Osteoblast (primary cell): ENCODE measurements at regions not wholly inside any gene's neighbourhood (a gene's known extent, or its start where the extent isn't known, plus 50 kb on each side); places are given as distances from the start of the nearest gene placed in this dataset.

Source experiments
- DNase-seq: peaks from one replicate; pipeline ENCODE4 v3.0.0; 2011; ENCODE audit warnings: low spot score, mixed read lengths; ENCODE audit not compliant: insufficient read length; ENCODE audit errors: missing footprints
- H2AFZ ChIP-seq: 2 replicates; pipeline ENCODE4 v1.6.0; 2011; ENCODE audit warnings: mild to moderate bottlenecking, low read length
- H3K27ac ChIP-seq: 2 replicates; pipeline ENCODE4 v1.5.1; 2011; ENCODE audit warnings: mild to moderate bottlenecking, low read depth, low read length, moderate library complexity
- H3K27me3 ChIP-seq: 2 replicates; pipeline ENCODE4 v1.6.0; 2012; ENCODE audit warnings: mild to moderate bottlenecking, control low read depth, inconsistent platforms, low read length, moderate library complexity; ENCODE audit not compliant: insufficient read depth
- H3K36me3 ChIP-seq: 2 replicates; pipeline ENCODE4 v1.5.1; 2011; ENCODE audit warnings: mild to moderate bottlenecking, low read length, control low read depth, moderate library complexity; ENCODE audit not compliant: insufficient read depth
- H3K4me1 ChIP-seq: 2 replicates; pipeline ENCODE4 v1.5.1; 2011; ENCODE audit warnings: mild to moderate bottlenecking, low read length, control low read depth, moderate library complexity; ENCODE audit not compliant: insufficient read depth
- H3K4me2 ChIP-seq: 2 replicates; pipeline ENCODE4 v1.6.0; 2011; ENCODE audit warnings: mild to moderate bottlenecking, low read length; ENCODE audit not compliant: insufficient read depth
- H3K4me3 ChIP-seq: fragments of 200-600 bp; sonication (generic); 3 replicates; pipeline ENCODE4 v1.5.1; 2012; ENCODE audit warnings: mild to moderate bottlenecking, low read length, inconsistent platforms; ENCODE audit not compliant: insufficient read depth
- H3K79me2 ChIP-seq: 2 replicates; pipeline ENCODE4 v1.6.0; 2012; ENCODE audit warnings: mild to moderate bottlenecking, low read length, control low read depth, inconsistent platforms; ENCODE audit not compliant: insufficient read depth
- H3K9me3 ChIP-seq: 2 replicates; pipeline ENCODE4 v1.5.1; 2011; ENCODE audit warnings: low read depth, low read length, control low read depth
- H4K20me1 ChIP-seq: 2 replicates; pipeline ENCODE4 v1.6.0; 2012; ENCODE audit warnings: mild to moderate bottlenecking, low read length, control low read depth; ENCODE audit not compliant: insufficient read depth
- CTCF ChIP-seq: IDR thresholded peaks from 2 replicates; pipeline ENCODE4 v1.5.1; 2011; ENCODE audit warnings: mild to moderate bottlenecking, low read depth, low read length, moderate library complexity; ENCODE audit errors: extremely low read depth

- Histone ChIP-seq H3K79me2 (no peaks in the 10 kb centered on the region), H2AFZ (no peak overlapping the region), H3K4me1 (no peaks in the 10 kb centered on the region), H3K27me3 (no peaks in the 10 kb centered on the region), H3K4me2 (no peak overlapping the region), H3K36me3 (no peaks in the 10 kb centered on the region), H4K20me1 (no peaks in the 10 kb centered on the region), H3K4me3 (no peak overlapping the region), H3K27ac (no peak overlapping the region), H3K9me3 (no peaks in the 10 kb centered on the region)
- no peak for DNase-seq
- TF ChIP-seq CTCF: no peak
These were observed 767.8 kb downstream of the TFAP2A start for GRCh38 chr6:9647071-9647445.

- Histone ChIP-seq H2AFZ (no peak overlapping the region), H3K27ac (no peak overlapping the region), H3K9me3 (no peaks in the 10 kb centered on the region), H3K79me2 (no peaks in the 10 kb centered on the region), H3K27me3 (no peaks in the 10 kb centered on the region), H3K36me3 (no peaks in the 10 kb centered on the region), H3K4me1 (no peaks in the 10 kb centered on the region), H3K4me3 (no peak overlapping the region), H4K20me1 (no peaks in the 10 kb centered on the region), H3K4me2 (no peak overlapping the region)
- DNase-seq: no peak
- no peak for TF ChIP-seq CTCF
These were observed 768.4 kb downstream of the TFAP2A start for GRCh38 chr6:9646342-9647070.

- no peak overlapping the region for H3K4me3 ChIP-seq
- H3K4me1 ChIP-seq: no peaks in the 10 kb centered on the region
- H3K4me2 ChIP-seq: no peak overlapping the region
- no peaks in the 10 kb centered on the region for H4K20me1 ChIP-seq
- no peak overlapping the region for H3K27ac ChIP-seq
- no peaks in the 10 kb centered on the region for H3K79me2 ChIP-seq
- peaks cover 2% of the 10 kb centered on the region for H3K9me3 ChIP-seq
- TF ChIP-seq CTCF: no peak
- no peak for DNase-seq
- H3K36me3 ChIP-seq: no peaks in the 10 kb centered on the region
- no peaks in the 10 kb centered on the region for H3K27me3 ChIP-seq
- H2AFZ ChIP-seq: no peak overlapping the region
These were observed 776.0 kb downstream of the TFAP2A start for GRCh38 chr6:9638861-9639260.

- H3K4me1 ChIP-seq: no peaks in the 10 kb centered on the region
- H3K9me3 ChIP-seq: peaks cover 5% of the 10 kb centered on the region
- no peaks in the 10 kb centered on the region for H3K79me2 ChIP-seq
- no peak overlapping the region for H2AFZ ChIP-seq
- no peak overlapping the region for H3K27ac ChIP-seq
- no peak overlapping the region for H3K4me3 ChIP-seq
- TF ChIP-seq CTCF: no peak
- H3K4me2 ChIP-seq: no peak overlapping the region
- no peaks in the 10 kb centered on the region for H3K36me3 ChIP-seq
- DNase-seq: no peak
- H4K20me1 ChIP-seq: no peaks in the 10 kb centered on the region
- no peaks in the 10 kb centered on the region for H3K27me3 ChIP-seq
These were observed 780.1 kb downstream of the TFAP2A start for GRCh38 chr6:9634776-9635175.
